ENCODE measurements at regions not wholly inside any gene's neighbourhood (a gene's known extent, or its start where the extent isn't known, plus 50 kb on each side); places are given as distances from the start of the nearest gene placed in this dataset.

- Histone ChIP-seq H3K9me3 (no peaks in the 10 kb centered on the region), H3K4me1 (no peaks in the 10 kb centered on the region), H3K4me3 (no peak overlapping the region), H3K36me3 (no peaks in the 10 kb centered on the region), H3K27ac (no peak overlapping the region), H3K27me3 (no peaks in the 10 kb centered on the region)
- TF ChIP-seq POLR2A (IDR thresholded peaks at IDR 0.05), result no peak
- no peak for TF ChIP-seq CTCF (IDR thresholded peaks at IDR 0.05)
- no peak for ATAC-seq
- intact Hi-C loops (cut with DNase I), result no loop called here
- WGBS, 4 donors, result 62 to 69% (median 64%) methylated on average over 5 of the region's 5 CpGs
- DNase-seq, result no peak
Measured at GRCh38 chr4:163911891-163912290, 417.4 kb downstream of the TMA16 start.

- DNase-seq (no peak), ATAC-seq (no peak)
- no peak overlapping the region for H3K27ac ChIP-seq
- intact Hi-C loops (cut with DNase I), result no loop called here
- no peak overlapping the region for H3K4me3 ChIP-seq
- WGBS, 4 donors, result 59 to 70% (median 64%) methylated on average over 4 of the region's 4 CpGs
- H3K4me1 ChIP-seq, result no peaks in the 10 kb centered on the region
- no peaks in the 10 kb centered on the region for H3K27me3 ChIP-seq
- no peaks in the 10 kb centered on the region for H3K9me3 ChIP-seq
- no peak for TF ChIP-seq CTCF (IDR thresholded peaks at IDR 0.05)
- no peak for TF ChIP-seq POLR2A (IDR thresholded peaks at IDR 0.05)
- no peaks in the 10 kb centered on the region for H3K36me3 ChIP-seq
Measured at GRCh38 chr4:163913571-163913970, 419.1 kb downstream of the TMA16 start.

GRCh38 chr4:163915896-163916295 lies 421.4 kb downstream of the TMA16 start:
- WGBS, 4 donors, result 79 to 89% (median 84%) methylated on average over 3 of the region's 3 CpGs
- H3K27me3 ChIP-seq, result no peaks in the 10 kb centered on the region
- no peak for TF ChIP-seq POLR2A (IDR thresholded peaks at IDR 0.05)
- TF ChIP-seq CTCF (IDR thresholded peaks at IDR 0.05), result no peak
- no peak for ATAC-seq
- H3K27ac ChIP-seq, result no peak overlapping the region
- intact Hi-C loops (cut with DNase I), result no loop called here
- H3K4me1 ChIP-seq, result no peaks in the 10 kb centered on the region
- DNase-seq, result no peak
- no peaks in the 10 kb centered on the region for H3K9me3 ChIP-seq
- no peaks in the 10 kb centered on the region for H3K36me3 ChIP-seq
- H3K4me3 ChIP-seq, result no peak overlapping the region

GRCh38 chr4:163920426-163920825 lies 425.9 kb downstream of the TMA16 start:
- Histone ChIP-seq H3K36me3 (no peaks in the 10 kb centered on the region), H3K9me3 (no peaks in the 10 kb centered on the region), H3K27ac (no peak overlapping the region), H3K27me3 (no peaks in the 10 kb centered on the region), H3K4me3 (no peak overlapping the region), H3K4me1 (no peaks in the 10 kb centered on the region)
- no peak for DNase-seq
- intact Hi-C loops (cut with DNase I), result no loop called here
- no peak for ATAC-seq
- TF ChIP-seq POLR2A (IDR thresholded peaks at IDR 0.05), result no peak
- TF ChIP-seq CTCF (IDR thresholded peaks at IDR 0.05), result no peak
- 61 to 73% (median 67%) methylated on average over 2 of the region's 2 CpGs for WGBS, 4 donors

Measured in heart left ventricle (tissue), 16 donors.